Mesendoderm (in vitro differentiated cells): ENCODE measurements at regions not wholly inside any gene's neighbourhood (a gene's known extent, or its start where the extent isn't known, plus 50 kb on each side); places are given as distances from the start of the nearest gene placed in this dataset.

Experiments
- DNase-seq: peaks from one replicate; pipeline ENCODE4 v3.0.0; 2013
- H2AK5ac ChIP-seq: 2 replicates; pipeline ENCODE4 v1.6.1; 2013; ENCODE audit warnings: low read length, inconsistent platforms
- H2BK120ac ChIP-seq: 2 replicates; pipeline ENCODE4 v1.6.1; 2013; ENCODE audit warnings: low read depth, mild to moderate bottlenecking, low read length, moderate library complexity, mixed read lengths
- H2BK15ac ChIP-seq: replicated peaks from 2 replicates; pipeline ENCODE4 v1.6.1; 2013; ENCODE audit warnings: low read depth, mild to moderate bottlenecking, moderate library complexity
- H2BK5ac ChIP-seq: 2 replicates; pipeline ENCODE4 v1.6.1; 2013; ENCODE audit warnings: low read length, inconsistent platforms
- H3K18ac ChIP-seq: 2 replicates; pipeline ENCODE4 v1.6.1; 2013; ENCODE audit warnings: mild to moderate bottlenecking, low read length, mixed read lengths
- H3K23ac ChIP-seq: one replicate; pipeline ENCODE4 v1.6.1; 2013; ENCODE audit warnings: low read length
- H3K27ac ChIP-seq: 2 replicates; pipeline ENCODE4 v1.5.1; 2013; ENCODE audit warnings: low read depth, mild to moderate bottlenecking, inconsistent platforms, low read length, moderate library complexity
- H3K27me3 ChIP-seq: 2 replicates; pipeline ENCODE4 v1.6.1; 2013; ENCODE audit warnings: low read length, control low read depth, mild to moderate bottlenecking, inconsistent platforms; ENCODE audit not compliant: insufficient read depth, poor library complexity
- H3K36me3 ChIP-seq: 2 replicates; pipeline ENCODE4 v1.6.1; 2013; ENCODE audit warnings: low read length, inconsistent platforms; ENCODE audit not compliant: control insufficient read depth, insufficient read depth
- H3K4ac ChIP-seq: one replicate; pipeline ENCODE4 v1.6.1; 2013; ENCODE audit warnings: low read depth, mild to moderate bottlenecking, low read length, moderate library complexity
- H3K4me1 ChIP-seq: 2 replicates; pipeline ENCODE4 v1.6.1; 2013; ENCODE audit warnings: low read depth, low read length, inconsistent platforms; ENCODE audit not compliant: control insufficient read depth
- H3K4me2 ChIP-seq: 2 replicates; pipeline ENCODE4 v1.6.1; 2013; ENCODE audit warnings: low read length
- H3K4me3 ChIP-seq: 2 replicates; pipeline ENCODE4 v1.5.1; 2013; ENCODE audit warnings: mild to moderate bottlenecking, low read length
- H3K56ac ChIP-seq: one replicate; pipeline ENCODE4 v1.6.1; 2013; ENCODE audit warnings: low read length
- H3K79me1 ChIP-seq: 2 replicates; pipeline ENCODE4 v1.6.1; 2013; ENCODE audit warnings: low read length, inconsistent platforms
- H3K79me2 ChIP-seq: 2 replicates; pipeline ENCODE4 v1.6.1; 2013; ENCODE audit warnings: mild to moderate bottlenecking, low read length; ENCODE audit not compliant: control insufficient read depth, insufficient read depth
- H3K9ac ChIP-seq: 2 replicates; pipeline ENCODE4 v1.6.1; 2013; ENCODE audit warnings: low read length, inconsistent platforms
- H4K5ac ChIP-seq: one replicate; pipeline ENCODE4 v1.6.1; 2013; ENCODE audit warnings: low read length
- H4K8ac ChIP-seq: one replicate; pipeline ENCODE4 v1.6.1; 2013; ENCODE audit warnings: low read depth, mild to moderate bottlenecking, control low read depth, low read length, moderate library complexity
- WGBS: extraction: QIAGEN DNeasy Blood & Tissue Kit; methylation state at CpG from one replicate; pipeline ENCODE4 v1.1.7; 2013; ENCODE audit warnings: low lambda C conversion rate, missing lambda C conversion rate; ENCODE audit not compliant: insufficient coverage; ENCODE audit errors: extremely low coverage; 5-methylcytosine and 5-hydroxymethylcytosine counted together

- Histone ChIP-seq H3K18ac (no peak overlapping the region), H2AK5ac (no peak overlapping the region), H3K27ac (no peak overlapping the region), H4K5ac (no peak overlapping the region), H3K4me1 (no peaks in the 10 kb centered on the region), H3K4me3 (no peak overlapping the region), H3K27me3 (no peaks in the 10 kb centered on the region), H3K23ac (no peak overlapping the region), H2BK15ac (no peak overlapping the region), H3K9ac (no peak overlapping the region), H2BK120ac (no peak overlapping the region), H3K56ac (no peak overlapping the region), H3K79me1 (no peaks in the 10 kb centered on the region), H3K79me2 (no peaks in the 10 kb centered on the region), H2BK5ac (no peak overlapping the region), H3K4ac (no peak overlapping the region), H3K4me2 (no peak overlapping the region), H4K8ac (no peak overlapping the region), H3K36me3 (no peaks in the 10 kb centered on the region)
- WGBS, result no CpG with 5 or more reads among the region's 4 CpGs
- DNase-seq, result no peak
Observed at GRCh38 chr12:75636607-75637006, 125.2 kb upstream of the KRR1 start.

GRCh38 chr12:75635606-75636444, 124.4 kb upstream of the KRR1 start:
- no peak overlapping the region for H3K9ac ChIP-seq
- H3K4ac ChIP-seq, result no peak overlapping the region
- no peak overlapping the region for H2AK5ac ChIP-seq
- no peaks in the 10 kb centered on the region for H3K79me2 ChIP-seq
- no peaks in the 10 kb centered on the region for H3K27me3 ChIP-seq
- H4K5ac ChIP-seq, result no peak overlapping the region
- H3K4me1 ChIP-seq, result no peaks in the 10 kb centered on the region
- no peak overlapping the region for H2BK15ac ChIP-seq
- no peak overlapping the region for H2BK120ac ChIP-seq
- H3K23ac ChIP-seq, result no peak overlapping the region
- no peak overlapping the region for H3K27ac ChIP-seq
- H3K36me3 ChIP-seq, result no peaks in the 10 kb centered on the region
- no peak overlapping the region for H2BK5ac ChIP-seq
- H3K79me1 ChIP-seq, result no peaks in the 10 kb centered on the region
- no peak overlapping the region for H3K4me3 ChIP-seq
- no CpG with 5 or more reads among the region's 6 CpGs for WGBS
- H3K4me2 ChIP-seq, result no peak overlapping the region
- H3K56ac ChIP-seq, result no peak overlapping the region
- H3K18ac ChIP-seq, result no peak overlapping the region
- no peak for DNase-seq
- no peak overlapping the region for H4K8ac ChIP-seq

DNA sequence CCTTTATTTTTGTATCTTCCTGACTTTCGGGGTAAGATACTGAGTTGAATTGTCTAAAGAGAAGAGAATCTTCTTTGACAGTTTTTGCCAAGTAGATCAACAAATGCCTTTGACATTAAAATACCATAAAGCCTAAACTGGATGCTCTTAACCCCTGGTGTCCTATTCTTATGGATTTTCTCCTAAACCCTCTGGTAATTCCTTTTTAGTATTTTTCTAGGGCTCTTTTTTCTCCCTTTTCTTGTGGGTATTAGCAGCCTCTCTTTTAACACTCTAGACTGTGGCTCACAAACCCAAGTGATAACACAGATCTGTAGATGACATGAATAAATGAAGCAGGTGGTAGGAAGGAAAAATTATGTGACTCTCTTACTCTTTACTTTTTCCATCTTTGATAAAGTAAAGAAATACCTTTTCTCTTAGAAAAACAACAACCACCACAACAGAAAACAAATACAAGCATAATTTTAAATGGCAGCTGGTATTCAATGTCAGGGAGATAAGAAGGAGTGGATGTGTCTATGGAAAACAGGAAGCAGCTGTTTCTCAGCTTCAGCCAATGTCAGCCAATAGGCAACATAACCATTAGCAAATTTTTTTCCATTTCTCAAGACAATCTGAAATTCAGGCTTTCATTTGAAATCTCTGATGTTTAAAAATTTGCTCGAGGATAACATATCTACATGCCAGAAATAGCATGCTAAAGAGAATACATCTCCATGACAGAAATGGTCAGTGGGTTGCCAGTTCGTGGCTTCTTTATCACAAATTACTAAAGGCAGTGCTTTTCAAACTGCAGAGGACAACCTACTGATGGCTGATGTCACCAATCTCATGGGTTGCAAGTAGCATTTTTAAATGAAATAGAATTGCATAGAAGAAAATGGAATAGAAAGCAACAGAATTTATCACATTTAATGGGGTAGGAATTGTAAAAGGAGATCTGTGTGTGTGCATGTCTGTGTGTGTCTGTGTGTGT, 123.1 kb upstream of the KRR1 start:
- no peaks in the 10 kb centered on the region for H3K79me1 ChIP-seq
- H3K27ac ChIP-seq, result no peak overlapping the region
- H3K9ac ChIP-seq, result no peak overlapping the region
- H3K4me1 ChIP-seq, result no peaks in the 10 kb centered on the region
- H2AK5ac ChIP-seq, result no peak overlapping the region
- no CpG with 5 or more reads among the region's 3 CpGs for WGBS
- H3K27me3 ChIP-seq, result no peaks in the 10 kb centered on the region
- no peaks in the 10 kb centered on the region for H3K79me2 ChIP-seq
- H4K5ac ChIP-seq, result no peak overlapping the region
- H3K18ac ChIP-seq, result no peak overlapping the region
- H4K8ac ChIP-seq, result no peak overlapping the region
- DNase-seq, result no peak
- peak overlapping the region; percentile 74 for H2BK15ac ChIP-seq
- no peak overlapping the region for H3K4me2 ChIP-seq
- H3K56ac ChIP-seq, result no peak overlapping the region
- no peaks in the 10 kb centered on the region for H3K36me3 ChIP-seq
- H3K4me3 ChIP-seq, result no peak overlapping the region
- H3K23ac ChIP-seq, result no peak overlapping the region
- H2BK120ac ChIP-seq, result no peak overlapping the region
- H3K4ac ChIP-seq, result no peak overlapping the region
- H2BK5ac ChIP-seq, result no peak overlapping the region

- no peaks in the 10 kb centered on the region for H3K4me1 ChIP-seq
- no peaks in the 10 kb centered on the region for H3K27me3 ChIP-seq
- H3K36me3 ChIP-seq, result no peaks in the 10 kb centered on the region
- no peak overlapping the region for H2BK5ac ChIP-seq
- no peak for DNase-seq
- no peak overlapping the region for H3K4me2 ChIP-seq
- no CpG with 5 or more reads among the region's 3 CpGs for WGBS
- no peaks in the 10 kb centered on the region for H3K79me1 ChIP-seq
- no peak overlapping the region for H3K4ac ChIP-seq
- no peak overlapping the region for H3K9ac ChIP-seq
- no peak overlapping the region for H2BK15ac ChIP-seq
- H3K27ac ChIP-seq, result no peak overlapping the region
- H3K56ac ChIP-seq, result no peak overlapping the region
- peak overlapping the region; percentile 14 for H2BK120ac ChIP-seq
- no peak overlapping the region for H2AK5ac ChIP-seq
- no peaks in the 10 kb centered on the region for H3K79me2 ChIP-seq
- H3K4me3 ChIP-seq, result no peak overlapping the region
- no peak overlapping the region for H3K23ac ChIP-seq
- no peak overlapping the region for H3K18ac ChIP-seq
- no peak overlapping the region for H4K5ac ChIP-seq
- H4K8ac ChIP-seq, result no peak overlapping the region
Observed at GRCh38 chr12:75633789-75634188, 122.4 kb upstream of the KRR1 start.

DNA sequence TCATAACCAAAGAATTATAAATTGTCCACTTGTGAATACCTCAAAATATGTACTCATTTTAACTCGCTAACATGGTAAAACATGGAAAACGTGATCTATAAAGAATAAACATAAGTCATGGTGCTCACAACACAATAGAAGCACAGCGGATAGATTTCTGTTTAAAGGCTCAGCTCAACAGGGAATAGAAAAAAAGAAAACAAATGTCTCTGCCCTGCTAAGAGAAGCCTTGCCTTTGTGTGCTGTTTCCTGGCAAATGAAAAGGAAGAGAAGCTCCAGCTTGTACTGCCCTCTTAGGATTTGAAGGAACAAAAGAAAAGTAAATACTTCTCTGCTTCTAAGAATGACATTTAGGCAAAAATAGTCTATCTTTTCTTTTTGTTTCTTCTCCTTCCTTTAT, 121.0 kb upstream of the KRR1 start:
- WGBS, result no CpG with 5 or more reads among the region's 3 CpGs
- Histone ChIP-seq H4K8ac (no peak overlapping the region), H2BK5ac (no peak overlapping the region), H3K9ac (no peak overlapping the region), H3K4me3 (no peak overlapping the region), H3K27me3 (no peaks in the 10 kb centered on the region), H3K36me3 (no peaks in the 10 kb centered on the region), H2AK5ac (no peak overlapping the region), H3K4me2 (no peak overlapping the region), H2BK120ac (no peak overlapping the region), H3K79me1 (no peaks in the 10 kb centered on the region), H3K4me1 (no peaks in the 10 kb centered on the region), H3K18ac (no peak overlapping the region), H2BK15ac (no peak overlapping the region), H3K56ac (no peak overlapping the region), H3K79me2 (no peaks in the 10 kb centered on the region), H3K23ac (no peak overlapping the region), H4K5ac (no peak overlapping the region), H3K4ac (no peak overlapping the region), H3K27ac (no peak overlapping the region)
- DNase-seq, result no peak
